Small intestine (tissue), 7 donors: ENCODE measurements at regions not wholly inside any gene's neighbourhood (a gene's known extent, or its start where the extent isn't known, plus 50 kb on each side); places are given as distances from the start of the nearest gene placed in this dataset.

Experiments used
- DNase-seq, 2 donors: peaks; one replicate each; pipeline versions ENCODE4 v3.0.0 to v3.0.0-alpha.2; 2013
- FAIRE-seq: peaks from 2 replicates; lab custom pipeline; 2012; peaks lifted over from hg19 to GRCh38; lab: Jason Lieb, UNC
- H3K27ac ChIP-seq, 3 donors: one replicate each; pipeline ENCODE4 v1.5.1; 2013; ENCODE audit warnings: low read length in 2 of 3, mild to moderate bottlenecking in 2 of 3, control low read depth in 1 of 3, inconsistent platforms in 1 of 3, low read depth in 1 of 3, moderate library complexity in 1 of 3
- H3K27me3 ChIP-seq, 3 donors: one replicate each; pipeline ENCODE4 v1.6.1; 2013; ENCODE audit warnings: low read length in 3 of 3, inconsistent platforms in 1 of 3; ENCODE audit not compliant: control insufficient read depth in 3 of 3, insufficient read depth in 3 of 3
- H3K36me3 ChIP-seq, 3 donors: one replicate each; pipeline ENCODE4 v1.6.1; 2013; ENCODE audit warnings: low read length in 3 of 3, inconsistent platforms in 1 of 3, low read depth in 1 of 3, mild to moderate bottlenecking in 1 of 3, moderate library complexity in 1 of 3; ENCODE audit not compliant: control insufficient read depth in 3 of 3, insufficient read depth in 2 of 3
- H3K4me1 ChIP-seq, 3 donors: one replicate each; pipeline ENCODE4 v1.6.1; 2013; ENCODE audit warnings: low read length in 2 of 3, inconsistent platforms in 1 of 3, low read depth in 1 of 3, mild to moderate bottlenecking in 1 of 3, moderate library complexity in 1 of 3; ENCODE audit not compliant: control insufficient read depth in 3 of 3, insufficient read depth in 2 of 3
- H3K4me3 ChIP-seq, 3 donors: one replicate each; pipeline ENCODE4 v1.5.1; 2013; ENCODE audit warnings: low read length in 3 of 3, control low read depth in 1 of 3, inconsistent platforms in 1 of 3, low read depth in 1 of 3, mild to moderate bottlenecking in 1 of 3, moderate library complexity in 1 of 3
- H3K9me3 ChIP-seq, 2 donors: one replicate each; pipeline ENCODE4 v1.6.1; 2013; ENCODE audit warnings: low read depth in 1 of 2, low read length in 1 of 2; ENCODE audit not compliant: control insufficient read depth in 2 of 2, insufficient read depth in 1 of 2
- WGBS, 3 donors: extraction: QIAGEN DNeasy Blood & Tissue Kit; methylation state at CpG; one replicate each; pipeline ENCODE4 v1.1.7; 2013; 5-methylcytosine and 5-hydroxymethylcytosine counted together
- donor health status: healthy with polysubstance abuse.
- donor health status: control.
- donor health status: control.
- donor health status: Bipolar disorder and iron deficiency.
- donor health status: healthy.

DNA sequence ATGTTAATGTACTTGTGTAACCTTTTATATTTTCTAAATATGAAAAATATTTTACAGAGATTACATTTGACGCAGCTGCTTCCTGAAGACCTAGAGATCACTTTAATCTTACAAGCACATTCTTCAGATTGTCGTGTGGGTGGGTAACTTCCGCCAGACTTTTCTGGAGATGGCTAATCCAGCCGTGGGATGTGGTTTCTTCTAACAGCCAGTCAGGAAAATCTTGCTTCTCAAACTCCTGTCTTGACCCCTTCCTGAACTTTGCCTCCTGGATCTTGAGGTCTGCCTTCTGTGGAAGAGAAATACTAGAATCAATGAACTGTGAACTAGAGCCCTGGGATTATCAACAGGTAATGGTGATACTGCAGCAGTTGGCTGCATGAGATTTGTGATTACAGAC, 401.6 kb upstream of the TNP1 start:
- 49 to 62% (median 54%) methylated on average over 4 of the region's 4 CpGs for whole genome bisulfite sequencing, 3 donors
- no peak for FAIRE-seq
- no peaks in the 10 kb centered on the region for H3K4me1 ChIP-seq

DNA sequence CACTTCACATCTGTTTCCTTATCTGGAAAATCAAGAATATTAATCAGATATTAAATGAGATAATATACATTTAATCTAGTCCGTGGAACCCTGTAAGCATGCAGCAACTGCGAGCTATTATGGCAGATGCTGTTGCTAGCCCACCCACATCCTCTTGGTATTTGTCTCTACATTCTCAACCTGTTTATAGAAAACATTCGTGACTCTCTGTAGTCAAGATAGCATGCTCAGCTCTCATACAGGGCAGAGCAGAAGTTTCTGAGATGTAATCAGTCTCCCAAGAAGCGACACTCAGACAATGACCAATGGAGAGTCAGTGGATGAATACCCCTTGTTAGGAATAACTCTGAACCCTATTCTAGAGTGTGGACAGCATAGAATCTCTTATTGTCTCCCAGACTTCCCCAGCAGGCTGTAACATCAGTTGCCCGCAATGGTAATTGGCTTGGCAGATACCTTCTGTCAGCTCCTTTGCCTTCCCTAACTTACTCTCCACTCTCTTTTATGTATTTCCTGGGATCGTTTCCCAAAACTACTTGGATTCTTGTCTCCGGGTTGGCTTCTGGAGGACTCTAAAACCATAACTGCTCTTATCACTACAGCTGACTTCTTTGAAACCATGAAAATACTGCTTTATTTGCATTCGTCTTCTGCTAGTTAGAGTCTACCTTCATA, 400.7 kb upstream of the TNP1 start:
- DNase-seq (no peak), FAIRE-seq (no peak)
- Histone ChIP-seq H3K9me3 (no peaks in the 10 kb centered on the region), H3K4me3 (no peak overlapping the region), H3K27me3 (no peaks in the 10 kb centered on the region), H3K36me3 (no peaks in the 10 kb centered on the region), H3K4me1 (no peaks in the 10 kb centered on the region), H3K27ac (no peak overlapping the region)
- WGBS, 3 donors: 72 to 76% (median 74%) methylated on average over 8 of the region's 8 CpGs

More for the DNA sequence above, 401.6 kb upstream of the TNP1 start:
- Histone ChIP-seq H3K27ac (no peak overlapping the region), H3K4me3 (no peak overlapping the region), H3K9me3 (no peaks in the 10 kb centered on the region), H3K27me3 (no peaks in the 10 kb centered on the region), H3K36me3 (no peaks in the 10 kb centered on the region)
- no peak for DNase-seq

GRCh38 chr2:217258170-217258569, 398.3 kb upstream of the TNP1 start:
- no peak for FAIRE-seq
- Histone ChIP-seq H3K9me3 (no peaks in the 10 kb centered on the region), H3K4me1 (no peaks in the 10 kb centered on the region), H3K27ac (no peak overlapping the region), H3K36me3 (no peaks in the 10 kb centered on the region), H3K4me3 (no peak overlapping the region), H3K27me3 (no peaks in the 10 kb centered on the region)
- no peak for DNase-seq
- WGBS, 3 donors: 40 to 55% (median 42%) methylated on average over 3 of the region's 3 CpGs

GRCh38 chr2:217256251-217256650, 396.4 kb upstream of the TNP1 start:
- Histone ChIP-seq H3K27ac (no peak overlapping the region), H3K4me3 (no peak overlapping the region), H3K9me3 (no peaks in the 10 kb centered on the region), H3K27me3 (no peaks in the 10 kb centered on the region), H3K4me1 (no peaks in the 10 kb centered on the region), H3K36me3 (no peaks in the 10 kb centered on the region)
- WGBS, 3 donors: 60 to 78% (median 70%) methylated on average over 3 of the region's 3 CpGs
- FAIRE-seq (no peak), DNase-seq (no peak)

DNA sequence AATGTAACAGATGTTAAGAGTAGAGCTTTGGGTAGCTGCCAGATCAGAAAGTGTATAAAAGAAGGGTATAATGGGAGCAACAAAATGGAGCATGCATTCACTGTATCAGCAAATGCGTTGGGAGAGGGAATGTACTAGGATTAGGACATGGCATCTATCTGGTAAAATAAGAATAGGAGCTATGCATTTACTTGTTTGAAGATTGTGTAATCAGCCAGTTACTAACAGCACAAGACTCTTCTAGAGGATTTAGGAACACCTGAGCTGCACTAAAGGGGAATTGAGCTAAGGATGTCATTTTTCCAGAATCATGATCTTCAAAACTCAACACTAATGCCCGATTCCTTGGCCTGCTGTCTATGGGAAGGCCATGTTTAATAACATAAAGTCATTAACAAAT, 394.2 kb upstream of the TNP1 start:
- Histone ChIP-seq H3K9me3 (no peaks in the 10 kb centered on the region), H3K27ac (no peak overlapping the region), H3K4me1 (no peaks in the 10 kb centered on the region), H3K4me3 (no peak overlapping the region), H3K27me3 (peaks cover 0 to 4% (median 0%) of the 10 kb centered on the region in 3 donors), H3K36me3 (no peaks in the 10 kb centered on the region)
- DNase-seq (no peak), FAIRE-seq (no peak)
- 77 to 89% (median 85%) methylated on average over 2 of the region's 2 CpGs for WGBS, 3 donors

DNA sequence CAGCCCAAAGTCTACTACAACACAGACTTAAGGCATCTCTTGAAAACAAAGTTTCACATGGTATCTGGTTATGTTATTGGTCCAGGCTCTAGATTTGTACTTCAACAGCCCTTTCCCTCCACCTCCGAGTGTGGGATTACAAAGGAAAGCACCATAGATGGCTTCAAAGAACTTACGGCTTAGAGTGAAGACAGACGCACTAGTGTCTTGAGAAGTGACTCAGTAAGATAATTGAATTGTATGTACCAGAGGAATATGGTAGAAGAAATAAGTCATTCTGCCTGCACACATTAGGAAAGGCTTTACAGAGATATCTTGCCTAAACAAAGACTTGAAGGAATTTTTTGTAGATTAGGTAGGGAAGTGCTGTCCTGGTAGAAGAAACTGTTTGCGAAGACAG, 392.3 kb upstream of the TNP1 start:
- Histone ChIP-seq H3K4me3 (no peak overlapping the region), H3K27me3 (peaks cover 0 to 4% (median 0%) of the 10 kb centered on the region in 3 donors), H3K36me3 (no peaks in the 10 kb centered on the region), H3K4me1 (peaks cover 0 to 8% (median 0%) of the 10 kb centered on the region in 3 donors), H3K9me3 (no peaks in the 10 kb centered on the region), H3K27ac (no peak overlapping the region)
- DNase-seq: no peak
- FAIRE-seq: no peak
- WGBS, 3 donors: 90 to 95% (median 93%) methylated on average over 4 of the region's 4 CpGs

- peaks cover 0 to 4% (median 0%) of the 10 kb centered on the region in 3 donors for H3K27me3 ChIP-seq
- no peak overlapping the region for H3K4me3 ChIP-seq
- H3K36me3 ChIP-seq: no peaks in the 10 kb centered on the region
- WGBS, 3 donors: 56 to 61% (median 60%) methylated on average over 4 of the region's 4 CpGs
- peaks cover 0 to 8% (median 0%) of the 10 kb centered on the region in 3 donors for H3K4me1 ChIP-seq
- H3K9me3 ChIP-seq: no peaks in the 10 kb centered on the region
- FAIRE-seq (no peak), DNase-seq (no peak)
- peak overlapping the region in 1 of 3 donors; percentile 17 for H3K27ac ChIP-seq
These were observed 390.2 kb upstream of the TNP1 start for GRCh38 chr2:217250013-217250524.

- peaks cover 0 to 8% (median 0%) of the 10 kb centered on the region in 3 donors for H3K4me1 ChIP-seq
- H3K4me3 ChIP-seq: no peak overlapping the region
- no peak for FAIRE-seq
- no peak for DNase-seq
- peaks cover 0 to 4% (median 0%) of the 10 kb centered on the region in 3 donors for H3K27me3 ChIP-seq
- WGBS, 3 donors: 49 to 55% (median 51%) methylated on average over 8 of the region's 8 CpGs
- peak overlapping the region in 1 of 3 donors; percentile 16 for H3K27ac ChIP-seq
- no peaks in the 10 kb centered on the region for H3K36me3 ChIP-seq
- H3K9me3 ChIP-seq: no peaks in the 10 kb centered on the region
These were observed 389.5 kb upstream of the TNP1 start for GRCh38 chr2:217249121-217250012.
